ENCODE measurements at regions not wholly inside any gene's neighbourhood (a gene's known extent, or its start where the extent isn't known, plus 50 kb on each side); places are given as distances from the start of the nearest gene placed in this dataset.

DNA sequence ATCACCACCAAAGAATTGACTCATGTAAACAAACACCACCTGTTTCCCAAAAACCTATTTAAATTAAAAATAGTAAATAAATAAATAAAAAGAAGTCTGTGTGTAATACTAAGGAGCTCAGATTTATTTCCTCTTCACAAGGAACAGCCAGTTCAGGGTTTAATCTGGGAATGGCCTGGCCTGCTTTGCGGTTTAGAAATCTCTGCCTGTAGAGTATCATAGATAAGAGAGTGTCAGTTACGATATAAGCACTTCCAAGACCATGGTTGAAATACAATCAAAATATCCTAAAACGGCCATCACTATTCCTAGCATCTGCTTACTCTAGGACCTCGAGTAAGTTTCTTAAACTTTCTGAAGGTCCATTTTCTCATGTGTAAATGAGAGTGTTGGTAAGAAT, 274.4 kb downstream of the PLPP3 start:
- no peak for DNase-seq

DNA sequence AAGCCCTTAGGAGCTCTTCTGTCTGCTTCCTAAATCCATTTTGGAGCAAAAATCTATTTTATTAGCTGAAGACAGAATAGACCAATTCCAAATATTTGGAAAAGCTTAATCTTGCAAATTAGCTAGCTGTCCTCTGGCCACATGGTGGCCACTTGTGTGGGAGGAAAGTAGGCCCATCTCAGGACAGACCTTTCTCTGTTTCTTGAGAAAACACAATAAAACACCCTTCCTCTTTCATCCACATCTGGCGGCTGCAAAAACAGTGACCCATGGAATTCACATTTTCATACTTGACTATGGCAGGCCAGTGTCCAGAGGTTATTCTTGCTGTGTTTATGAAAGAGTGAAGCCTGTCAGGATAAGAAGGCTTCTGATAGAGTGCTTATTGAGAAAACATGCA, 275.6 kb downstream of the PLPP3 start:
- DNase-seq: no peak

DNA sequence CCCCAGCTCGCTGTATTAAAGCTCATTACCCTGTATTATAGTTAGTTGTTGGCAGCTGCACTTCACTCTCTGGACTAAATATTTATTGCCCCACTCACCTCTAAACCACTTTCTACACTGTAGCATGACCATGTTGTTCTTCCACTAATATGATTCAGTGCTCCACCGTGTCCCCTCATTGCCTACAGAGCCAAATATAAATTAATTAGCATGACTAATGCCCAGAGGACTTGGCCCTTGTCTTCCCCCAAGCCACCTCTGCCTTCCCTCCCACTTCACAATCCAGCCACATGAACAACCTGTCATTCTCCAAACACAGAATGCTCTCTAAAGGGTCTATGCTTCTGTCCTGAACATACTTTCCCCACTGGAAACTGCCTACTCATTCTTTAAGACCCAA, 276.5 kb downstream of the PLPP3 start:
- no peak for DNase-seq

DNA sequence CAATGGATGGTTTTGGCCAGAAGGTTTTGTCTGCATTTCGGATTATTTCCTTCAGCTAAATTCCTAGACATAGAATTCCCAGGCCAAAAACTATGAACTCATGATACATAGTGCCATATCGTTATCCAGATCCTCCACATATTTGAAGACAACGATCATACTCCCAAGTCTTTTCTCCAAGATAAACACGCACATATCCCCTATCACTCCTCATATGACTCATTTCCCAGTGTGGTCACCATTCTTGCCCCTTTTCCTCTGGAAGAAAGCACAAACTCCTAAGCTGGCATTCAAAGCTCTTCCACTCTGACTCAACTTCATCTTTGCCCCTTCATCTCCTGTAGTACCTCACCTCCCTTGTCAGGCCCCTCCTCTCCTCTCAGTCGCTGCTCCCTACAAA, 277.6 kb downstream of the PLPP3 start:
- DNase-seq: no peak

DNA sequence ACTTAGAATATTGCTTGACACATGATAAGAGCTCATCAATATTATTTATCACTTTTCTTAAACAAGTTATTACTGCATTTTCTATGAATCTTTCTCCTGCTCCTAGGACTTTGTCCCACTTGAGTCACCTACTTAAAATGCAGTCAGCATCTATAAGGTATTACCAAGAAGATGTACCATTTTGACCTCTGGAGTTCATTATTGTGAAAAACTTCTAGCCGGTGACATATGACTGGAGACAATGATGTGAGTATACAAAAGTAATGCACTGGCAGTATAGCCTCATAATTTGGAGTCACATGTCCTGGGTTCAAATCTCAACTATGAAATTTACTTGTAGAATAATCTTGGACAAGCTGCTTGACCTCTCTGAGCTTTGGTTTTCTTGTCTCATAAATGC, 278.5 kb downstream of the PLPP3 start:
- no peak for DNase-seq

DNA sequence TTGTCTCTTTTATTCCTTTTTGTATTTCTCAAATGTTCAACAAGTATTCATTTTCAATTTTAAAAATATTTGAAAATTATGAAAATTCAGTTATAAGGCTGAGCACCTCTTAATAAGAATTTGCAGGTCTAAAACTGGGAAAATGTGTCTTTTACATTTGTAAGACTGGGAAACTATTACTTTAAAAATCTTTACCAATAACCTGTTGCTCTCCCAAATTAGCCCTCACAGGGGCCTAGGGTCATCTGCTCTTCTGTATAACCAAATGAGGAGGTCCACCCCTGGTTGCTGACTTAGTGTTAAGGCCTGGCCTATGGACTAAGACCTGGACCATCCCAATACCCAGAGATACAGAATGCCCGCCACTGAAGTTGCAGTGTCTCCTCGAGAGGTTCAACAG, 280.5 kb downstream of the PLPP3 start:
- DNase-seq: no peak

DNA sequence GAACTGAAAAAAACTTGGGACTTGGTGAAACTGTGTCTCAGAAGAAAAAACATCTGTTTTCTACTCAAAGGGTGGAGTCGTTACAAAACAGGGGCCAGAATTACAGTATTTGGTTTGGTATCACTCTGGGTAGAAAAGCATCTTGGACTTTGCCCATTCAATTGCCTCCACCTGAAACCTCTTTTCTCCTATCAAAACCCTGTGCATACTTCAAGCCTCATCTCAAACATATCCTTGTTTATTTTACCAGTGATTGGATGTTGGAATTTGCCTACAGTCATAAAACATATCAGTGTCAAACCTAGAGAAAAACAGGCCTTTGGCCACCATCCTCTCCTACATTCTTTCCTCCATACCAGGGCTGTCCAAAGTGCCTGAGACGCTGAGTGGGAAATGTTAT, 281.5 kb downstream of the PLPP3 start:
- DNase-seq: no peak

DNA sequence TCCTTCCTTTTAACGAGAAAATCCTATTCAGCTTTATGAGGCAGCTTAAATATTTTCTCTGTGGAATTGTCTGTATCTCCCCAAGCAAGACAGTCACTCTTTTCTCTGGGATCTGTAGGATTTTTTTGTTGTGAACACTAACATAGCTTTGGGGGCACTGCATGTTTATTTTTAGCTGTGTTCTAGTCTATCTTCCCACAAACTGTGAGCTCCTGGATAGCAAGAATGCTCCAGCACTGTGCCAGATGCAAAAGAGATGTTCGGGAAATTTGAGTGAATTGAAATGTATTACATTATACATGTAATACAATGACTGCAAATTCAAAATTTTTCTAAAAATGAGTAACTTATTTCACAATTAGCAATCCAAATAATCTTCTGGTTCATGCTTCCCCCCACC, 282.2 kb downstream of the PLPP3 start:
- DNase-seq: no peak

DNA sequence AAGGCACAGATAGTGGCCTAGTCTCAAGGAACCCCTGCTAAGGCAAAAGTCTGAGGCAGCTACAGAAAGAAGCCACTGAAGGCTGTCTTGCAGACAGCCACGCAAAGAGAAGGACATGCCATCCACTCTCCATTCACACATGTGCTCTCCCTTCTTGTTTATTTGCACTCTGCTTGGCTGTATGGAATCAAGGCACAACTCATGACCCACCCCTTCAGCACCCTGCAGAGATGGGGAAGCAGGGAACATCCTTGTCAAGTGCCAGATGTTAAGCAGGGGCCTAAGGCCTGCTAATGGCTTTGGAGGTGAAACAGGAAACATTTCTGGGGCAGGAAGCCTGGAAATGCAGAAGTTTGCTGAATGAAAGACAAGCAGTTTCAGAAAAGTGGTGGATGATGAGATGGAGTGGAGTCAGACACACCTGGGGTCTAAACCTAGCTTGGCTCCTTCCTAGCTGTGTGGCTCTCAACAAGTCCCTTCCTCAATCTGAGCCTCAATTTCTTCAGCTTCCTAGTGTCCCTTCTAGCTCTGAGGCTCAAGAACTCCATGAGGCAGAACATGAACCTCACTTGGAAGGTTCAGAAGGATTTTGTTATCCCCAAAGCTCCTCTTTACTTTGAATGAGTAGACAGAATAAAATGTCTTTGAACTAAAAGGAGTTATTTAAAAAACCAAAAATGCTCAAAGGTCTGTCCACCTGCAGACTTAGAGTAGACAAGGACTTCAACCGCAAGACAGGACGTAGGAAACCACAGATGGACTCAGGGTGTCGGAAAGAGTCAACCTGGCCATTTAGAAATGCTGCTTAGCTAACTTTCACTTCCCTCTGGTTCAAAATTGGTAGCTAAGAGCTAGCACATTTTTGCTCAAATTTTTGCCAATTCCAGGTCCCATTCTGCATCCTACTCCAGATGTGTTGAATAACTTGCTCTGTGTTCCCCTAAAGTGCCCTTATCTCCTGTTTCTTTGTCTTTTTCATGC, 283.1 kb downstream of the PLPP3 start:
- no peak for DNase-seq

DNA sequence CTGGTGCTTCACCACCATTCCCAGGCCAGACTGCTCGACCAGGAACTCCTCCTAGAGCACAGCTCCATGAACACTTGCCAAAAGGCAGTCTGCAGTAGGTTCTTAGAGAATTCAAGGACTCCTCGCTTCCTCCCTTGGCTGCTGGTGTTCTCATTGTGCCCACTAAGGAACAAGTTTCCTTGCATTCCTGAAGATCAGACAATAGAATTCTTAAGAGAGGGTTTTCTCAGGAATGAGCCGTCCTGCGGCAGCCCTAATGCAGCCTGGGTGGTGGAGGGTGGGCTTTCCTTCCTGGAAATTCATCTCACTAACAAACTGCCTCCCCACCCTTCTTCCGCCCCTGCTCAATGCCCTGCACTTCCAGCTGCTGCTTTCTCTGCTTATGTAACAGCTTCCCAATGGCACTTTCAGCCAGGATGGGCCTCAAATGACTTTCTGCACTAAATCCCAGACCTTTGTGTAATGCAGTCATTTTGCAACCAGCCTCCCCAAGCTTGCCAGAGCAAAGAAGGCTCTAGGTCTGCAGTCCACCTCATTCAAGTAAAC, 287.9 kb downstream of the PLPP3 start:
- DNase-seq: no peak

DNA sequence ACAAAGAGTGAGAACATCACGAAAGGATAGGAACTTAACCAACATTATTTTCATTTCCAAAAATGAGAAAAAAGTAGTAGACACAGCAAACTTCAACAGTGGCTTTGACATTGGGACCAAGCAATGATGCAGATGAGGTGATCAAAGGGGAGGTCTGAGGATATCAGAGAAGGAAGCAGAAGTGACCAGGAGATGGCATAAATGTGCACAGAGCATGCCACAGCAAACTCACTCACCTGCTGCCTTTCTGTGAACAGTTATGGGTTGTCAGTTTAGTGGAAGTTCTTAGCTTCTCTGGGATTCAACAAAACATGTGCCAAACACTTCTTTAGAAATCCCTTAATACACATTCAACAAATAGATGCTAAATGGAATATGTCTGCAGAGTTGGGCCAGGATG, 290.1 kb downstream of the PLPP3 start:
- DNase-seq: no peak

DNA sequence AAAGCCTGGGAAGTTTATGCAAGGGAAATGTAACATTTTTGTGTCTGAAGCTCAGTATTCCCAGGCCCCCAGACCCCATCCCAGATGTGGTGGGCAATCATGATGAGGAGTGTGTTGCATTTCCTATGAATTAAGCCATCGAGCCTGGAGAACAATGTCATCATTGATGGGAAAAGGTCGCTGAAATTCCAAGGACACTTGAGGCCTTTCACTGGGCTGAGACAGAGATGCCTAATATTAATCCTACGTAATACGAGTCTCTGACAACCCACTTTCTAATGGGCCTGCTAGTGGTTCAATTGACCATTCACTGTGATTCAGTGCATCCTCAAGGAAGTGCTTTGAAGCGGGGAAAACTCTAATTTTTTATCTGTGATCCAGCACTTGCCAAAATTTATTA, 291.6 kb downstream of the PLPP3 start:
- no peak for DNase-seq

DNA sequence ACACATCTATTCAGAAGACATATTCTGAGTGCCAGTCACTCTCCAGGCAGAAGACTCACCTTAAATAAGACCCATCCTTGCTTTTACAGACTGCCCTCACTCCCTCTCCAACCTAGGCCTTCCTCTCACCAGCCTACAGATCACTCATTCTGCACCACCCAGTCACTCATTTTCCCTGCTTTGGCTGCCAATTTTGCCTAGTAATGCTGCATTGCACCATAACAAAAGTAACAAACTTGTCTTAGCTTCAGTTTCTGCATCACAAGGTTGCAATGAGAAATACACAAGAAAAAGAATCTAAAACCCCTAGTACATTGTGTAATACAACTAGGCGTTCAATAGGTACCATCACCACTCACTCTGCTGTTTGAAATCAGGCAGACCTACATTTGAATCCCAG, 292.4 kb downstream of the PLPP3 start:
- DNase-seq: no peak

DNA sequence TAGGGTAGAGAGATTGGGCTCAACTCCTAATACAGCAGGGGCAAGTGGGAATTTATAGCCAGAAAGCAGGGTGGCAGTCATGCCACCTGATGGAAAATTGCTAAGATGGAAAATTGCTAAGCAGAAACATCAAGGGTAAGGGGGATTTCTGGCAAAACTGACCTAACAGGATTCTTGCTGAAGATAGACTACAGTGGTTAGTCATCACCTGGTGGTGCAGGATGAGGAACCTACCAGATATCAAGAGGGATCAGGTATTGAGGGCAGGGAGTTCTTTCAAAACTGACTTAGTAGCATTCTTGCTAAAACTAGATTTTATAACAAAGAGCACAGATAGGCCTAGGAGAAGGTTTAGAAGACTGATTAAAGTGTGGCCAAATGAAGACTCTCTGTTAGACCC, 292.9 kb downstream of the PLPP3 start:
- no peak for DNase-seq

DNA sequence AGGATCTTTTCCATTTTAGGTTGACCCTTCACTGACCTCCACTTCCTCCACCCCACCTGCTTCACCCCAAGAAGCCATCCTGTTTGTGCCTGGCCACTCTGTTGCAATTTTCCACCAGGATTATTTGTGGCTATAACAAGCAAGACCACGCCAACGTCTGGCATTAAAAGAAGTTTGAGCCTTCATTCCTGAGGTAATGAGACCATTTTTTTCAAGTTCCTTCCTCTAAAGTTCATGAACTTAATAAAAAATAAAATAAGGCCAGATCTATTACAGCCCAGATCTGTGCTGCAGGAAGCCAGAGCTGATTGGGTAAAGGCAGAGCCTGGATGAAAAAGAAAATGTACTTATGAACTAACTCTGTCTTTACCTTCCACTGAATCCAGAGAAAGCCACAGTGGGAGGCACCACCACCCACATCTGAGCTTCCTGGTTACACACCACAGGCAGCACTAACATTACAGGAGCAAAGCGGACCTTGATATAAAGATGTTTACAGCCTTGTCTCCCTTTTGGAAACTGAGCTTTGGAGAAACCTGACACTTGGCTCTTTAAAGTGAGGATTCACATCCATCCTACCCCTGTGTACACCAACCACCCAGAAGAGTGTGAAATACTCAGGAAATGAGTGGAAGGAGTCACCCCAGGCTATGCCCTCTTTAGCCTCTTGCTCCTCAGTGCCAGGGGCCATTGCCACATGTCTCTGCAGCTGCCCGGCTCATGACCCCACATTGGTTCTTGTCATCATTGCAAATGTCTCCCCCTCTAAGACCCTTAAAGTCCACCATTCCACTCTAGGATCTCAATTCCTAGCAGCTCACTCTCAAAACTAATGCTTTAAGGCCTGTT, 293.6 kb downstream of the PLPP3 start:
- DNase-seq: no peak

DNA sequence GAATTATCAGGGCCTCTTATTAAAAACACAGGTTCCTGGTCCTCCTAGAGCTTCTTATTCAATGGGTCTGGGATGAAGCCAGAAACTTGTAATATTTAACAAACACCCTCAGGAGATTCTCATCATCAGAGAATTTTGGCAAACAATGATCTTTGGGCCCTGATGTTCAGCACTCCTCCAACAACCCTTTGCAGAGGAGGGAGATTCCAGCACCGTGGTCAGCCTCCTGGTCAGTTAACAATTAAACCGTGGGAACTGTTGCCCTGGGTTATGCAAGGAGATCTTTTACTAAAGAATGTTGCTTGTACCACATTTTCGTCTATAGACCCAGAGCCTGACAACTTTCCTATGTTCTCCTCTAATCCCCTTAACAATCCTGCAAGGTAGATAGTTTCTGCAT, 294.4 kb downstream of the PLPP3 start:
- DNase-seq: no peak

DNA sequence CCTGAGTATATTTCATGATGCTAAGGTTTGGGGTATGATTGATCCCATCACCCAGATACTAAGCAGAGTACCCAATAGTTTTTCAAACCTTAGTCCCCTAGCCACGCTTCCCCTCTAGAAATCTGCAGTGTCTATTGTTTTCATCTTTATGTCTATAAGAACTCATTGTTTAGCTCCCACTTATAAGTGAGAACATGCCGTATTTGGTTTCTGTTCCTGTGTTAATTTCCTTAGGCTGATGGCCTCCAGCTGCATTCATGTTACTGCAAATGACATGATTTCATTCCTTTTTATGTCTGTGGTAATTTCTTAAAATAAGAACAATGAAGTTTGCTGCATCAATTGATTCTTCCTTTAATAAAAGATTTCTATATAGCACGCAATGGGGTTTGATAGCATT, 301.3 kb downstream of the PLPP3 start:
- no peak for DNase-seq

DNA sequence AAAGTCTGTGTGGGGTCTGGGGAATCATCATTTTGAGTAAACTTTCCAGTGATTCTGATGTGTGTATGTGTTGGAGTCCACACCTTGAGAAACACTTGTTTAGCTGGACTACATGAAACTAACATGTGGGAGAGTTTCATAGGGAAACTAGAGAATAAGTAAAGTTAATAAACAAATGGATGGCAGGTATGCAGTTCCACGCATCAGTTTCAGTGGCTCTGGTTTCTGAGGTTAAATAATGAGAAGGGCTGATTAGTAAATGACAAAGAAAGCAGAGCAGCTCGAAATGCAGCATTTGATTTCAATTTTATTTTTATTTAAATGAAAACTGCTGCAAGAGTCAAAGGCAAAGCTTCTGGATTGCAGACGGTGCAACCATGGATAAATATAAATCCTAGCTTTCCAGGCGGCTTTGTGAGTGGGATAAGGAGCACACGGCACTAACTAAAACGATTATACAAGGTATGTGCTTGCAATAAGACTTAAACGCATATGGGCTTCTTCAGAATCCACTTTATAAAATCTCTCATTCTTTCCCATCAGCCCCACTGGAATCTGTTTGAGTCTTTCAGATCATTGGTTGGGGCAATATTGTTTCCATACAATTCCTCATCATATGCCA, 310.7 kb downstream of the PLPP3 start:
- DNase-seq: no peak

DNA sequence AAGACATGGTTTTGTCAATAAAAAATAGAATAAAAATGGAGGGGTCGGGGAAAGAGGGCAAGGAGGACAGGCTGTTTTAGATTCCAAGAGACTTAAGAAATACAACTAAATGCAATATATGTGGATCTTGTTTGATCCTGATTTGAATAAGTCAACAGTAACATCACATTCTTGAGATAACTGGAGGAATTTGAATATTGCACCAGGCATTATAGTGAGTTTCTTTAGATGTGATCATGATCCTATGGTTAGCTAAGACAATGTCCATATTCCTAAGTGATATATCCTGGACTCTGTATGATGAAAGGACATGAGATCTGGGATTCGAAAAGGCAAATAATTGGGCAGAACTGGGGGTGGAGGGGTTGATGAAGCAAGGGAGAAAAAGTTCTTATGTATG, 311.8 kb downstream of the PLPP3 start:
- DNase-seq: no peak

DNA sequence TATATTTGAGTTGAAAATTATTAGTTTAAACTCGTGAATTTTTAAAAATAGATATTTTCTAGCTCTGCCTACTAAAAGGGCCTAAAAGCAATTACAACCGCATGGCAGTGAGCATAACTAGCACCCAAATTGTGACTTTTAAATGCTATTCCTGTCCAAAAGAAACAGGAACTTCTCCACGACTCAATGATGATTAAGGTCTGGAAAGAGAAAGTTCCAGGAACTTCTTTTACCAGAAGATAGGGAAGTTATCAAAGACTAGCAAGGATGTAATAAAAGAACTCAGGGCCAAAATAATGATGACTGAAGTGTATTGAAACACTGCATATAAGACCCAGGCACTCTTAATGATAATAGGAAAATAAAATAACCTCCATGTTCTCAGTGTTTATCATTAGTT, 313.0 kb downstream of the PLPP3 start:
- no peak for DNase-seq

DNA sequence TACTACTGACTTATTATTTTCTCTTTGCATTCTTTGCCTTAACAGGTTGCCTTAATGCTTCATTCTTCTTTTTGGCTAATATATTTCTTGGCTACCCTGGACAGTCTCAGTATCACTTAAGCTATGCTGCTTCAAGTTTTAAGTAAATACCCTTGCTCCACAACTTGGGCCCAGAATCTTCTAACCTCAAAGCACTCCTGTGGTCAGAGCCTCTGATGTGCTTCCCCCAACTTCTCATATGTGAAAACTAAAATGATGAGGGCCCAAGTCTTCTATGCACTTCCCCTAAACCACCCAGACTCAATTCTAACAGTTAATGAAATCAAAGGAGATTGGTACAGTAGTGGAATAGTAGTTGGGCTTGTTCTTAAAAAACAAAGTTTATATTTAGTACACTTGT, 314.1 kb downstream of the PLPP3 start:
- no peak for DNase-seq

DNA sequence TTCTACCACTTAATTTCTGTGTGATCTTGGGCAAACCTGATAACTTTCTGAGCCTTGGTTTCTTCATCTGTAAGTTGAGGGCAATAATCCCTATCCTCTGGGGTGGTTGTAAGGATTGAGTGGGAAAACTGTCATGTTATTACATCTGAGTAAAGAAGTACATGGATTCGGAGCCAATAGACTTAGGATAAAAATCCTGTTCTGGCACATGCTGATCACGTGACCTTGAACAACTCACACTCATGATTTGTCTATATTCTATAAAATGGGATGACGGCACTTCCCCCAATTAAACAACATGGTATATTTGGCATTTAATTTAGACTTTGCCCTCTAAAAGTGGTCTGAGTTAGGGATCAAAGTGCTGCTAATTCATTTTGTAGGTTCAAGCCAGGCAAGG, 315.5 kb downstream of the PLPP3 start:
- no peak for DNase-seq

DNA sequence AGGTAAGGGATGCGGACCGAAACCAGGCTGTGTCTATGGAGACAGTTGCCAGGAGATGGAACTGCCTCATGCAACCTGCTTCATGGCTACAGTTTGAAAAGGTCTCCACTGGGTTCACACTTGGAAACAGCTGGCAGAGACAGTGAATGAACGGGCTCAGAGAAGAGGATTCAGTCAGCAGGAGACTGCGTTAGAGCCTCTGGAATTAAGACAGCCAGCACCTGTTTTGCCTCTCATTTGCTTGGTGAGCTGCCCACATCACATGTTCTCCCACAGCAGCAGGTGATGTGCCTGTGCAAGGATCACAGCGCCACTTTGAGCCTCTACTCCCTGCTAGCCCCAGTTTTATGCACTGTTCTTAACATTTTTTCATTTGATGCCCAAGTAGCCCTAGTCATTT, 321.0 kb downstream of the PLPP3 start:
- DNase-seq: no peak
